ENCODE measurements at regions not wholly inside any gene's neighbourhood (a gene's known extent, or its start where the extent isn't known, plus 50 kb on each side); places are given as distances from the start of the nearest gene placed in this dataset.

DNA sequence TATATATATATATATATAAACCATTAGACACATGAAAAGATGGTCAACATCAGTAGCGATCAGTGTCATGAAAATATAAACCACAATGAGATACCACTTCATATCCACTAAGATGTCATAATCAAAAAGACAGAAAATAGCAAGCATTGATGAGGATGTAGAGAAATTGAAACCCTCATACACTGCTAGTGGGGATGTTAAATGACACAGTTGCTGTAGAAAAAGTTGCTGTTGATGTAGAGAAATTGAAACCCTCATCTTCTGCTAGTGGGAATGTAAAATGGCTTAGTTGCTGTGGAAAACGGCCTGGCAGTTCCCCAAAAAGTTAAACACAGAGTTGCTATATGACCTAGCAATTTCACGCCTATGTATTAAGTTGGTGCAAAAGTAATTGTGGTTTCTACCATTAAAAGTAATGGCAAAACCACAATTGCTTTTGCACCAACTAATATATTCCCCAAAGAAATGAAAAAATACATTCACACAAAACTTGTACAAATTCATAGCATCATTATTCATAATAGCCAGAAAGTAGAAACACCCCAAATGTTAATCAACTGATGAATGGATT lies 120.5 kb upstream of the ZWINT start:
- Histone ChIP-seq H3K27me3 (ENCODE audit: insufficient read depth in 3 of 3, low read length in 2 of 3) (no peaks in the 10 kb centered on the region), H3K4me3 (no peak overlapping the region), H3K9me3 (no peaks in the 10 kb centered on the region), H3K36me3 (ENCODE audit: insufficient read depth in 1 of 2, low read depth in 1 of 2) (no peaks in the 10 kb centered on the region), H3K4me1 (no peaks in the 10 kb centered on the region), H3K27ac (no peak overlapping the region)
- ATAC-seq (no peak), DNase-seq (no peak)
- intact Hi-C loops (cut with DNase I), result no loop called here
- whole genome bisulfite sequencing, 3 donors, result 51 to 59% (median 56%) methylated on average over 3 of the region's 3 CpGs
- TF ChIP-seq, protein P1, sequence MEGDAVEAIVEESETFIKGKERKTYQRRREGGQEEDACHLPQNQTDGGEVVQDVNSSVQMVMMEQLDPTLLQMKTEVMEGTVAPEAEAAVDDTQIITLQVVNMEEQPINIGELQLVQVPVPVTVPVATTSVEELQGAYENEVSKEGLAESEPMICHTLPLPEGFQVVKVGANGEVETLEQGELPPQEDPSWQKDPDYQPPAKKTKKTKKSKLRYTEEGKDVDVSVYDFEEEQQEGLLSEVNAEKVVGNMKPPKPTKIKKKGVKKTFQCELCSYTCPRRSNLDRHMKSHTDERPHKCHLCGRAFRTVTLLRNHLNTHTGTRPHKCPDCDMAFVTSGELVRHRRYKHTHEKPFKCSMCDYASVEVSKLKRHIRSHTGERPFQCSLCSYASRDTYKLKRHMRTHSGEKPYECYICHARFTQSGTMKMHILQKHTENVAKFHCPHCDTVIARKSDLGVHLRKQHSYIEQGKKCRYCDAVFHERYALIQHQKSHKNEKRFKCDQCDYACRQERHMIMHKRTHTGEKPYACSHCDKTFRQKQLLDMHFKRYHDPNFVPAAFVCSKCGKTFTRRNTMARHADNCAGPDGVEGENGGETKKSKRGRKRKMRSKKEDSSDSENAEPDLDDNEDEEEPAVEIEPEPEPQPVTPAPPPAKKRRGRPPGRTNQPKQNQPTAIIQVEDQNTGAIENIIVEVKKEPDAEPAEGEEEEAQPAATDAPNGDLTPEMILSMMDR (IDR thresholded peaks at IDR 0.05), result no peak

DNA sequence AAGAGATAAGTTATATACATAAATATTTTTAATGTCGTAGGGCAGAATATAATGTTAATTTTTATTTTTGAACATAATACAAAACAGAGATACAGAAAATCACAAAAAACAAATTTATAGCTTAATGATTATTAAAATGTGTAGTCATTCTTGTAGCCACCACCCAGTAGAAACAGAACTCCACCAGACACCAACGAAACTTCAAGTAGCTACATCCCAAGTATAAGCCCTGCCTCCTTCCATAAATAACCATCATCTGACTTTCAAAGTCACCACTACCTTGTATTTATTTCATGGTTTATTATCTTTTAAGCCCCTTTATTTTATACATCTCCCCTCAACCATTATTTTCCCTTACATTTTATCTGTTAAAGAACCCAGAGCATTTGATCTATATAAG lies 111.9 kb upstream of the ZWINT start:
- no peaks in the 10 kb centered on the region for H3K36me3 ChIP-seq (ENCODE audit: insufficient read depth in 1 of 2, low read depth in 1 of 2)
- WGBS, 3 donors, result 74 to 85% (median 78%) methylated on average over 2 of the region's 2 CpGs
- no peaks in the 10 kb centered on the region for H3K9me3 ChIP-seq
- DNase-seq, result no peak
- H3K27me3 ChIP-seq (ENCODE audit: insufficient read depth in 3 of 3, low read length in 2 of 3), result no peaks in the 10 kb centered on the region
- ATAC-seq, result no peak
- intact Hi-C loops (cut with DNase I), result no loop called here
- no peak overlapping the region for H3K27ac ChIP-seq
- H3K4me1 ChIP-seq, result no peaks in the 10 kb centered on the region
- H3K4me3 ChIP-seq, result no peak overlapping the region
- TF ChIP-seq, protein P1 (IDR thresholded peaks at IDR 0.05), result no peak

DNA sequence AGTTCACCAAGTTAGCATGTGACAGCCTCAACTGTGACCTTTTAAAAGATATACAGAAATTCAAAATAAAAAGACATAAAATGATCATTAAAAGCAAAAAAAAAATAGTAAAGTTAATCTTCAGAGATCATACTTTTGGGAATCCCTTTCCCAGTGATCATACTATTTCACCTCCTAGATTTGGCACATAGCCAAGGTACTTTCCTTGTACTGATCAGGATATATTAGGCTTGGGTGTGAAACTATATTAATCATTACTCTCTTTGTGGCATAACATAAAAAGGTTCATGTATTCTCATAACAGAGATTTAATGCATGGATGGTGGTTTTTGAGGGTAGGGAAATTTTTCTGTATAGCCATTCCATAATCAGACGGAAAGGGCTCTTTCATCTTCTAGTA lies 109.6 kb upstream of the ZWINT start:
- DNase-seq (no peak), ATAC-seq (no peak)
- Histone ChIP-seq H3K4me3 (no peak overlapping the region), H3K4me1 (no peaks in the 10 kb centered on the region), H3K36me3 (ENCODE audit: insufficient read depth in 1 of 2, low read depth in 1 of 2) (no peaks in the 10 kb centered on the region), H3K27ac (no peak overlapping the region), H3K27me3 (ENCODE audit: insufficient read depth in 3 of 3, low read length in 2 of 3) (no peaks in the 10 kb centered on the region), H3K9me3 (no peaks in the 10 kb centered on the region)
- WGBS, 3 donors, result 83 to 95% (median 83%) methylated on average over 1 of the region's 1 CpG
- TF ChIP-seq, protein P1 (IDR thresholded peaks at IDR 0.05), result no peak
- intact Hi-C loops (cut with DNase I), result no loop called here

DNA sequence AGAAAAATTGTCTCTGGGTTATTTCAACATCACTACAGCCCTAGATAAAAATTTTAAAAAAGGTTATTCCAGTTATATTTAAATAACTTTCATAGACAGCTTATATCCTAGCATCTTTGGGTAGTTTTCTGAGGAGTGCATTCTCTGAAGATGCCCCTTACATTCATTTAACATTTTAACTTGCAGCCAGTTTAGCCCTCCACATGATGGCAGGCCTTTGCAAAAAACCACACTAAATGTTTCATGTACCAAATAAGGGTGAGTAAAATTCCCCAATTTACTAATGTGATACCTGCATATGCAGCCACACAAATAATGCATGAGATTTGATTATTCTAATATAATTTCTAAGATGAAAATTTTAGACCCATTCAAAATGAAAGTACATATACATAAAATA lies 108.4 kb upstream of the ZWINT start:
- Histone ChIP-seq H3K36me3 (ENCODE audit: insufficient read depth in 1 of 2, low read depth in 1 of 2) (no peaks in the 10 kb centered on the region), H3K4me3 (no peak overlapping the region), H3K4me1 (no peaks in the 10 kb centered on the region), H3K27me3 (ENCODE audit: insufficient read depth in 3 of 3, low read length in 2 of 3) (no peaks in the 10 kb centered on the region), H3K9me3 (no peaks in the 10 kb centered on the region), H3K27ac (no peak overlapping the region)
- intact Hi-C loops (cut with DNase I), result no loop called here
- no peak for ATAC-seq
- DNase-seq, result no peak
- TF ChIP-seq, protein P1 (IDR thresholded peaks at IDR 0.05), result no peak

DNA sequence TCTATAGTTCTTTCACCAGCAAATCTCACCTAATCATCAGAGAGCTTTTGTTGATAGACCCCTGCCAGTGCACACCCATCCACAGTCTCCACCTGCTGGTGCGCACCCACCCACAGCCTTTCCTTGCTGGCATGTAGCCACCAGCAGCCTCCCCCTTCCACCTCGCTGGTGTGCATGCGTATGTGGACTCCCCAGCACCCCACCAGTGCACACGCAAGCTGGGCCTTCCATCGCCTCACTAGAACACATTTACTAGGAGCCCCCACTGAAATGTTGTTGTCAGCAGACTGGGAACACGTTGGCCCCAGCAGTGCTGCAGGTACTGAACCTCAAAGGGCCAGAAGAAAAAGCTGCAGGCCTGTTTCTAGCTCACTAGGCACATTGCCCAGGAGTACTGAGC lies 104.9 kb upstream of the ZWINT start:
- H3K4me3 ChIP-seq, result no peak overlapping the region
- TF ChIP-seq, protein P1 (IDR thresholded peaks at IDR 0.05), result no peak
- no peak for DNase-seq
- WGBS, 3 donors, result 85 to 88% (median 87%) methylated on average over 6 of the region's 6 CpGs
- H3K4me1 ChIP-seq, result no peaks in the 10 kb centered on the region
- intact Hi-C loops (cut with DNase I), result no loop called here
- H3K36me3 ChIP-seq (ENCODE audit: insufficient read depth in 1 of 2, low read depth in 1 of 2), result no peaks in the 10 kb centered on the region
- H3K27me3 ChIP-seq (ENCODE audit: insufficient read depth in 3 of 3, low read length in 2 of 3), result no peaks in the 10 kb centered on the region
- H3K9me3 ChIP-seq, result no peaks in the 10 kb centered on the region
- H3K27ac ChIP-seq, result no peak overlapping the region
- ATAC-seq, result no peak
